Natural killer cell (primary cell): ENCODE measurements at regions not wholly inside any gene's neighbourhood (a gene's known extent, or its start where the extent isn't known, plus 50 kb on each side); places are given as distances from the start of the nearest gene placed in this dataset.
"Not testable (repeated sequence)": the region's sequence is repeated elsewhere in the genome, so short reads cannot be mapped to it uniquely, and the experiment has no call there.

Source experiments
- ATAC-seq, 3 donors: fragments of 150-1000 bp in 2 of 3; fragments of 200-7000 bp in 1 of 3; cut with Tn5 transposase; 1 replicate in 1 of 3; 2 replicates in 2 of 3; pipeline ENCODE4 v1.10.0; 2021; ENCODE audit warnings: mild to moderate bottlenecking in 2 of 3, moderate library complexity in 2 of 3
- DNase-seq, 2 donors: peaks; one replicate each; pipeline versions ENCODE4 v3.0.0 to v3.0.0-alpha.2; 2013 to 2021; ENCODE audit warnings: mixed read lengths in 1 of 2
- H3K27ac ChIP-seq: one replicate; pipeline ENCODE4 v1.5.1; 2013; ENCODE audit warnings: mild to moderate bottlenecking, low read length
- H3K27me3 ChIP-seq: one replicate; pipeline ENCODE4 v1.6.1; 2013; ENCODE audit warnings: low read length; ENCODE audit not compliant: control insufficient read depth, insufficient read depth
- H3K36me3 ChIP-seq: one replicate; pipeline ENCODE4 v1.6.1; 2013; ENCODE audit warnings: low read length; ENCODE audit not compliant: control insufficient read depth, insufficient read depth
- H3K4me1 ChIP-seq: one replicate; pipeline ENCODE4 v1.6.1; 2013; ENCODE audit warnings: low read length; ENCODE audit not compliant: control insufficient read depth, insufficient read depth
- H3K4me3 ChIP-seq: one replicate; pipeline ENCODE4 v1.5.1; 2013; ENCODE audit warnings: low read length
- H3K9me3 ChIP-seq: one replicate; pipeline ENCODE4 v1.6.1; 2013; ENCODE audit warnings: low read length; ENCODE audit not compliant: control insufficient read depth, insufficient read depth
- H3K27ac Mint-ChIP-seq, 2 donors: one replicate each; pipeline ENCODE4 v1.8.0; 2022; ENCODE audit warnings: mild to moderate bottlenecking in 2 of 2, mixed read lengths in 2 of 2, moderate library complexity in 1 of 2
- H3K27me3 Mint-ChIP-seq, 2 donors: one replicate each; pipeline ENCODE4 v1.8.0; 2022; ENCODE audit warnings: low read depth in 2 of 2, mixed read lengths in 2 of 2
- H3K36me3 Mint-ChIP-seq: one replicate; pipeline ENCODE4 v1.8.0; 2022; ENCODE audit warnings: mixed read lengths
- H3K4me1 Mint-ChIP-seq, 2 donors: one replicate each; pipeline ENCODE4 v1.8.0; 2022; ENCODE audit warnings: mixed read lengths in 2 of 2
- H3K4me3 Mint-ChIP-seq: one replicate; pipeline ENCODE4 v1.8.0; 2022; ENCODE audit warnings: mild to moderate bottlenecking, moderate library complexity, mixed read lengths
- H3K9me3 Mint-ChIP-seq, 2 donors: one replicate each; pipeline ENCODE4 v1.8.0; 2022; ENCODE audit warnings: mixed read lengths in 2 of 2
- WGBS: methylation state at CpG from one replicate; pipeline ENCODE4 v1.1.7; 2013; ENCODE audit warnings: missing lambda C conversion rate; ENCODE audit not compliant: insufficient coverage; 5-methylcytosine and 5-hydroxymethylcytosine counted together
- intact Hi-C: fragments of 100-400 bp; cut with micrococcal nuclease; formaldehyde crosslinking; loops from one replicate; pipeline ENCODE4 v1.14.2; 2022

GRCh38 chr9:38967285-38967684, 247.4 kb upstream of the FAM240B start:
- intact Hi-C loops, H3K4me1 Mint-ChIP-seq, H3K27me3 Mint-ChIP-seq, H3K4me1 ChIP-seq, H3K27me3 ChIP-seq, H3K4me3 Mint-ChIP-seq, H3K36me3 ChIP-seq, H3K27ac ChIP-seq, H3K27ac Mint-ChIP-seq, DNase-seq, H3K4me3 ChIP-seq, H3K36me3 Mint-ChIP-seq, H3K9me3 Mint-ChIP-seq, ATAC-seq, H3K9me3 ChIP-seq: not testable (repeated sequence)
- no CpG with 5 or more reads among the region's 3 CpGs for WGBS

- WGBS: no CpG with 5 or more reads among the region's 4 CpGs
- H3K27me3 Mint-ChIP-seq, H3K36me3 Mint-ChIP-seq, H3K4me3 ChIP-seq, H3K4me1 Mint-ChIP-seq, ATAC-seq, H3K9me3 Mint-ChIP-seq, H3K4me3 Mint-ChIP-seq, H3K9me3 ChIP-seq, H3K27me3 ChIP-seq, H3K4me1 ChIP-seq, DNase-seq, intact Hi-C loops, H3K27ac ChIP-seq, H3K27ac Mint-ChIP-seq, H3K36me3 ChIP-seq: not testable (repeated sequence)
Measured at GRCh38 chr9:38959812-38960211, 239.9 kb upstream of the FAM240B start.

- H3K4me1 ChIP-seq, H3K4me3 ChIP-seq, H3K27ac ChIP-seq, intact Hi-C loops, ATAC-seq, H3K36me3 Mint-ChIP-seq, H3K4me3 Mint-ChIP-seq, H3K27me3 Mint-ChIP-seq, H3K4me1 Mint-ChIP-seq, H3K9me3 Mint-ChIP-seq, DNase-seq, H3K9me3 ChIP-seq, H3K36me3 ChIP-seq, H3K27me3 ChIP-seq, H3K27ac Mint-ChIP-seq: not testable (repeated sequence)
- 96% methylated on average over 3 of the region's 4 CpGs for WGBS
Measured at GRCh38 chr9:38955837-38956236, 235.9 kb upstream of the FAM240B start.

GRCh38 chr9:38952715-38953341, 232.9 kb upstream of the FAM240B start:
- H3K4me3 Mint-ChIP-seq, H3K36me3 ChIP-seq, H3K27ac ChIP-seq, H3K36me3 Mint-ChIP-seq, H3K27me3 Mint-ChIP-seq, ATAC-seq, H3K27me3 ChIP-seq, H3K4me1 ChIP-seq, H3K27ac Mint-ChIP-seq, H3K9me3 ChIP-seq, DNase-seq, H3K9me3 Mint-ChIP-seq, H3K4me1 Mint-ChIP-seq, H3K4me3 ChIP-seq, intact Hi-C loops: not testable (repeated sequence)
- whole genome bisulfite sequencing: 85% methylated on average over 2 of the region's 8 CpGs

- H3K27ac Mint-ChIP-seq, H3K36me3 ChIP-seq, intact Hi-C loops, H3K9me3 ChIP-seq, ATAC-seq, H3K36me3 Mint-ChIP-seq, DNase-seq, H3K4me3 Mint-ChIP-seq, H3K27me3 Mint-ChIP-seq, H3K27ac ChIP-seq, H3K4me1 ChIP-seq, H3K4me3 ChIP-seq, H3K4me1 Mint-ChIP-seq, H3K27me3 ChIP-seq, H3K9me3 Mint-ChIP-seq: not testable (repeated sequence)
- no CpG with 5 or more reads among the region's 8 CpGs for WGBS
Measured at GRCh38 chr9:38945929-38946570, 226.1 kb upstream of the FAM240B start.

GRCh38 chr9:38944881-38945449, 225.0 kb upstream of the FAM240B start:
- DNase-seq, H3K9me3 Mint-ChIP-seq, H3K4me3 ChIP-seq, H3K4me3 Mint-ChIP-seq, H3K9me3 ChIP-seq, H3K27ac ChIP-seq, H3K27me3 Mint-ChIP-seq, H3K27ac Mint-ChIP-seq, H3K4me1 Mint-ChIP-seq, H3K36me3 ChIP-seq, ATAC-seq, H3K4me1 ChIP-seq, H3K36me3 Mint-ChIP-seq, intact Hi-C loops, H3K27me3 ChIP-seq: not testable (repeated sequence)
- WGBS: no CpG with 5 or more reads among the region's 4 CpGs

GRCh38 chr9:38940501-38940900, 220.6 kb upstream of the FAM240B start:
- H3K4me1 ChIP-seq, ATAC-seq, H3K27ac ChIP-seq, H3K36me3 Mint-ChIP-seq, H3K4me1 Mint-ChIP-seq, DNase-seq, H3K27me3 Mint-ChIP-seq, H3K9me3 ChIP-seq, H3K9me3 Mint-ChIP-seq, H3K27me3 ChIP-seq, H3K36me3 ChIP-seq, H3K27ac Mint-ChIP-seq, intact Hi-C loops, H3K4me3 Mint-ChIP-seq, H3K4me3 ChIP-seq: not testable (repeated sequence)
- WGBS: no CpG with 5 or more reads among the region's 9 CpGs

- H3K4me3 ChIP-seq, H3K27me3 Mint-ChIP-seq, DNase-seq, H3K9me3 Mint-ChIP-seq, intact Hi-C loops, H3K4me1 ChIP-seq, H3K27ac ChIP-seq, H3K27me3 ChIP-seq, H3K36me3 Mint-ChIP-seq, H3K36me3 ChIP-seq, ATAC-seq, H3K9me3 ChIP-seq, H3K4me3 Mint-ChIP-seq, H3K4me1 Mint-ChIP-seq, H3K27ac Mint-ChIP-seq: not testable (repeated sequence)
- no CpG with 5 or more reads among the region's 4 CpGs for WGBS
Measured at GRCh38 chr9:38938637-38939036, 218.7 kb upstream of the FAM240B start.
